ENCODE measurements at regions not wholly inside any gene's neighbourhood (a gene's known extent, or its start where the extent isn't known, plus 50 kb on each side); places are given as distances from the start of the nearest gene placed in this dataset.
"Not testable (repeated sequence)": the region's sequence is repeated elsewhere in the genome, so short reads cannot be mapped to it uniquely, and the experiment has no call there.

DNA sequence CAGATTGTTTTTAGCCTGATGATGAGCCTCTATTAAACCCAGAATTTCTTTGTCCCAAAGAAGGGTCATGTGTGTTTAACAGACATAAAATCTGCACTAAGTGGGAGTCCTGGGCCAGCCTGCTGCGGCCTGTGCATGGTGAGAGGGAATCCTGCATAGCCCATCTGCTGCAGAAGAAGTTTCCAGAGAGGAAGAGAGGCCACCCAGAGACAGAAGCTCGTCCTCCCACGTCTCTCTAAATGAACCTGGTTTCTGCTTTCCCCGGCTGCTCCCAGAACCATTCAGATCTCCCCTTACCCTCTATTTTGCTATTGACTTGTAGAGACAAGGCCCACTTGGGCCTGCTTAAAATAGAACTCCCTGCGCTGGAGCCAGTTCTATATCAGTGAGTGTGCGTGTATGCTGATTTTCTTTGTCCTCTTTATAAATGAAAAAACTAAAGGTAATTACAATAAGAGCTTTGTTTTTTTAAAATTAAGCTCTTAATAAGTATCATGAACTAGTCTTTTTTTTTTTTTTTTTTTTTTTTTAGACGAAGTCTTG lies 142.8 kb upstream of the RAB4A start:
- DNase-seq (ENCODE audit: low spot score in 2 of 2) (no peak), ATAC-seq (no peak)
- no peak overlapping the region for H3K27ac Mint-ChIP-seq
- H3K4me3 Mint-ChIP-seq, result no peak overlapping the region
- H3K4me1 Mint-ChIP-seq, result peaks cover 56% of the 10 kb centered on the region
- no peaks in the 10 kb centered on the region for H3K9me3 Mint-ChIP-seq
- H3K36me3 Mint-ChIP-seq, result no peaks in the 10 kb centered on the region

GRCh38 chr1:229129301-229130027 lies 141.4 kb upstream of the RAB4A start:
- ATAC-seq (peak; percentile 78), DNase-seq (ENCODE audit: low spot score in 2 of 2) (peak; percentile 7 to 51)
- Mint-ChIP-seq H3K36me3 (no peaks in the 10 kb centered on the region), H3K9me3 (peaks cover 6% of the 10 kb centered on the region), H3K4me3 (peak overlapping the region; percentile 6), H3K27ac (no peak overlapping the region), H3K4me1 (peaks cover 56% of the 10 kb centered on the region)

- H3K4me1 Mint-ChIP-seq, result peaks cover 56% of the 10 kb centered on the region
- H3K27ac Mint-ChIP-seq, result peak overlapping the region; percentile 11
- H3K4me3 Mint-ChIP-seq, result peak overlapping the region; percentile 6
- no peak for DNase-seq (ENCODE audit: low spot score in 2 of 2)
- H3K9me3 Mint-ChIP-seq, result peaks cover 6% of the 10 kb centered on the region
- no peaks in the 10 kb centered on the region for H3K36me3 Mint-ChIP-seq
- ATAC-seq, result no peak
Observed at GRCh38 chr1:229130028-229130668, 140.8 kb upstream of the RAB4A start.

DNA sequence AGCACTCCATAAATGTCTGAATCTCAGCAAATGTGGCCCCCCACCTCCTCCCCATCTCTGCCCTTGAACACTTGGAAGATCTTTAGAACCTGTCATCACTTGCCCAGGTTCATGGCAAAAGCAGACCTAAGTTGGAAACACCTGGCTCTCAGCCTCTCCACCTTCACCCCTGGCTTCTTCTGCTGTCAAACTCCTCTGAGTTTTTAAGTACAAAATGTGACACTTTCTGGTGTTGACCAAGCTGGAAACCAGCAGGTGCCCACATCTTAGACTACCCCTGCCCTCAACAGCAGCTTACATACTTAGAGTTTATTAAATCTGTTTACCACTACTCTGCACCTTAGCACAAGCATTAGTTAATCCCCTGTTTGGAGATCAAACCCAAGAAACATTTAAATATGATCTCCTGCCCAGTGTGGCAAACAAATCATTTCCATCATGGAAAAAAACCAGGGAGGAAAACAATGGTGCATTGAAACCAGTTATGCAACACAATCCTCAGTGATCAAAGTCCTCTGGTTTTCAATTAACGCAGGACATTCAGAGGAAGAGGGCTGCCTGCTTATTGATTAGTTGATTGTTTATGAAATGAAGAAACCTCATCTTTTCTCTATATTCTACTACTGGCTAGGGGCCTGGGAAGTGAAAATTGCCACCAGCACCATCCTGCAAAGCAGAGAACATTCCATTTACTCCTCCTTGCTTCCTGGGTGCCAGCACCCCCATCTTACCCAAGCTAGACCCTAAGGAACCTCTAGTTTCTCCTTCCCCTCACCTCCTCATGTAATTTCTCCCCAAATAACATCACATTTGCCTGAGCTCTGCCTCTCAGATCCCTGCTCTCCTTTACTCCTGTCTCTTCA lies 139.4 kb upstream of the RAB4A start:
- peak overlapping the region; percentile 11 for H3K27ac Mint-ChIP-seq
- DNase-seq (ENCODE audit: low spot score in 2 of 2) (no peak), ATAC-seq (no peak)
- peaks cover 6% of the 10 kb centered on the region for H3K9me3 Mint-ChIP-seq
- H3K4me1 Mint-ChIP-seq, result peaks cover 55% of the 10 kb centered on the region
- H3K36me3 Mint-ChIP-seq, result no peaks in the 10 kb centered on the region
- H3K4me3 Mint-ChIP-seq, result no peak overlapping the region

GRCh38 chr1:229132106-229132443 lies 138.8 kb upstream of the RAB4A start:
- DNase-seq (ENCODE audit: low spot score in 2 of 2) (no peak), ATAC-seq (no peak)
- Mint-ChIP-seq H3K27ac (no peak overlapping the region), H3K9me3 (peaks cover 6% of the 10 kb centered on the region), H3K4me1 (peaks cover 49% of the 10 kb centered on the region), H3K4me3 (no peak overlapping the region), H3K36me3 (no peaks in the 10 kb centered on the region)

GRCh38 chr1:229132706-229133105 lies 138.2 kb upstream of the RAB4A start:
- no peak overlapping the region for H3K4me3 Mint-ChIP-seq
- H3K36me3 Mint-ChIP-seq, result no peaks in the 10 kb centered on the region
- no peak for ATAC-seq
- H3K4me1 Mint-ChIP-seq, result peaks cover 48% of the 10 kb centered on the region
- H3K9me3 Mint-ChIP-seq, result peaks cover 6% of the 10 kb centered on the region
- no peak overlapping the region for H3K27ac Mint-ChIP-seq
- DNase-seq (ENCODE audit: low spot score in 2 of 2), result no peak

GRCh38 chr1:229133151-229133550 lies 137.8 kb upstream of the RAB4A start:
- Mint-ChIP-seq H3K4me3 (no peak overlapping the region), H3K27ac (no peak overlapping the region), H3K9me3 (peaks cover 6% of the 10 kb centered on the region), H3K36me3 (no peaks in the 10 kb centered on the region), H3K4me1 (peaks cover 44% of the 10 kb centered on the region)
- DNase-seq (ENCODE audit: low spot score in 2 of 2) (no peak), ATAC-seq (no peak)

DNA sequence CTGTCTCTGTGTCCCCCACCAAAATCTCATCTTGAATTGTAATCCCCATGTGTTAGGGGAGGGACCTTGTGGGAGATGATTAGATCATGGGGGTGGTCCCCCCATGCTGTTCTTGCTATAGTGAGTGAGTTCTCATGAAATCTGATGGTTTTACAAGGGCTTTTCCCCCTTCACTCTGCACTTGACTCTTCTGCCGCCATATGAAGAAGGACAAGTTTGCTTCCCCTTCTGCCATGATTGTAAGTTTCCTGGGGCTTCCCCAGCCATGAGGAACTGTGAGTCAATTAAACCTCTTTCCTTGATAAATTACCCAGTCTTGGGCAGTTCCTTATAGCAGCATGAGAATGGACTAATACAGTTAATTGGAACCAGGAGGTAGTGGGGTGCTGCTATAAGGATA lies 137.1 kb upstream of the RAB4A start:
- H3K4me3 Mint-ChIP-seq, result no peak overlapping the region
- H3K4me1 Mint-ChIP-seq, result peaks cover 42% of the 10 kb centered on the region
- DNase-seq (ENCODE audit: low spot score in 2 of 2) (no peak), ATAC-seq (no peak)
- H3K9me3 Mint-ChIP-seq, result peaks cover 6% of the 10 kb centered on the region
- H3K36me3 Mint-ChIP-seq, result no peaks in the 10 kb centered on the region
- no peak overlapping the region for H3K27ac Mint-ChIP-seq

- not testable (repeated sequence) for H3K36me3 Mint-ChIP-seq; H3K27ac Mint-ChIP-seq; H3K4me3 Mint-ChIP-seq; DNase-seq (ENCODE audit: low spot score in 2 of 2); H3K9me3 Mint-ChIP-seq; ATAC-seq
- H3K4me1 Mint-ChIP-seq, result peaks cover 42% of the 10 kb centered on the region
Observed at GRCh38 chr1:229134381-229135217, 136.3 kb upstream of the RAB4A start.

DNA sequence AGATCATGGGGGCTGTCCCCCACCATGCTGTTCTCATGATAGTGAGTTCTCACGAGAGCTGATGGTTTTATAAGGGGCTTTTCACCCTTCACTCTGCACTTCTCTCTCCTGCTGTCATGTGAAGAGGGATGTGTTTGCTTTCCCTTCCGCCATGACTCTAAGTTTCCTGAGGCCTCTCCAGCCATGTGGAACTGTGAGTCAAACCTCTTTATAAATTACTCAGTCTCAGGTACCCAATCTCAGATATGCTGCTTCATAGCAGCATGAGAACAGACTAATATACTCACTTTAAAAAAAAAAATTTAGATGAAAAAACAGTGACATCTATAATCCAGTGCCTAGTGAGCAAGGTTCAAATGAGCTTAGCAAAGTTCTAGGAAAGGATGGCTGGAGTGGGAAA lies 135.1 kb upstream of the RAB4A start:
- Mint-ChIP-seq H3K36me3 (no peaks in the 10 kb centered on the region), H3K27ac (no peak overlapping the region), H3K9me3 (peaks cover 6% of the 10 kb centered on the region), H3K4me1 (peaks cover 37% of the 10 kb centered on the region), H3K4me3 (no peak overlapping the region)
- DNase-seq (ENCODE audit: low spot score in 2 of 2) (no peak), ATAC-seq (no peak)

GRCh38 chr1:229136822-229137221 lies 134.1 kb upstream of the RAB4A start:
- H3K9me3 Mint-ChIP-seq, result peaks cover 6% of the 10 kb centered on the region
- H3K4me3 Mint-ChIP-seq, result no peak overlapping the region
- H3K36me3 Mint-ChIP-seq, result no peaks in the 10 kb centered on the region
- ATAC-seq (no peak), DNase-seq (ENCODE audit: low spot score in 2 of 2) (no peak)
- H3K4me1 Mint-ChIP-seq, result peaks cover 26% of the 10 kb centered on the region
- no peak overlapping the region for H3K27ac Mint-ChIP-seq

DNA sequence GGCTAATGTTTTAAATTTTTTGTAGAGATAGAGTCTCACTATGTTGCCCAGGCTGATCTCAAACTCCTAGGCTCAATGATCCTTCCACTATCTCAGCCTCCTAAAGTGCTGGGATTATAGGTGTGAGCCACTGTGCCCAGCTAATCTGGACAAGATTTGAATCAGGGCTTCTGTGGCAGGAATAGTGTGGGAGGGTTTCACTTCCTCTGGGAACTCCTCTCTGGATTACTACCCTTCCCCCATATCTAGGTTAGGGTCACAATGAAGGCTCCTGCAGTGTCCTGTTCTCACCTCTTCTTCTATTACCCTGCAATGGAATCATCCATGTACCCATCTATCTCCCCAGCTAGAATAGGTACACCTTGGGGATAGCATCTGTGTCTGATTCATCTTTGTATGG lies 133.6 kb upstream of the RAB4A start:
- Mint-ChIP-seq H3K9me3 (peaks cover 6% of the 10 kb centered on the region), H3K36me3 (no peaks in the 10 kb centered on the region)
- no peak for ATAC-seq

GRCh38 chr1:229138058-229138457 lies 132.9 kb upstream of the RAB4A start:
- DNase-seq (ENCODE audit: low spot score in 2 of 2), result no peak
- H3K4me3 Mint-ChIP-seq, result no peak overlapping the region
- H3K9me3 Mint-ChIP-seq, result peaks cover 6% of the 10 kb centered on the region
- H3K36me3 Mint-ChIP-seq, result no peaks in the 10 kb centered on the region
- H3K4me1 Mint-ChIP-seq, result peaks cover 22% of the 10 kb centered on the region
- H3K27ac Mint-ChIP-seq, result no peak overlapping the region
- no peak for ATAC-seq

More for the DNA sequence above, 133.6 kb upstream of the RAB4A start:
- Mint-ChIP-seq H3K27ac (no peak overlapping the region), H3K4me1 (peaks cover 22% of the 10 kb centered on the region), H3K4me3 (no peak overlapping the region)
- DNase-seq (ENCODE audit: low spot score in 2 of 2), result no peak

DNA sequence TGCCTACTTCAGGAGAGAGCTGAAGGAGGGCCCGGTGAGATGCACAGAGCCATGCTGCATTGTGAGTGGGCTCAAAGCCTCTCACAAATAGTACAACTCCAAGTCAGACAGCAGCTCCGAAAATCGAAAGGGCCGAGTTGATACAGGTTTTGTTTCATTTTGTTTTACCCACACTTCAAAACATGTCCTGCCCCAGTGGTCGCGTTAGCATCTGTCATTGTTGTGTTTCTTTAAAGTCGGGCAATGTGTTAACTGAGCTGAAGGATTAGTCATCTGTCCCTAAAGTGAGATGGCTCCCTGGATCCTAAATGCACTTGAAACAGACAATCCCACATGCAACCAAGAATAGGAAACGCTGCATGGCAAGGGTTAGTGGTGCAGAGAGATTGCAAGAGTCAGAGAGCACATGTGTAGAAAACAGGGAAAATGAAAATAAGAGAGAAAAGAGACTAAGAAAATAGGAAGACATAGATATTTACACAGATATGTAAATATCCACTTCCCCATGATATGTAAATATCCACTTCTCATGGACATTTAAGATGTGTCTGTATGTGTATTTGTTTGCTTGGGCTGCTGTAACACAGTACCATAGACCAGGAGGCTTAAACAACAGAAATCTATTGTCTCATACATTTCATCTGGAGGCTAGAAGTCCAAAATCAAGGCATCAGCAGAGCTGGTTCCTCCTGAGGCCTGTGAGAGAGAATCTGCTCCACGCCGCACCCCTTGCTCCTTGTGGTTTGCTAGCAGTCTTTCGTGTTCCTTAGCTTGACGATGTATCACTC lies 131.4 kb upstream of the RAB4A start:
- ATAC-seq, result peak; percentile 80
- H3K36me3 Mint-ChIP-seq, result no peaks in the 10 kb centered on the region
- no peaks in the 10 kb centered on the region for H3K9me3 Mint-ChIP-seq
- DNase-seq (ENCODE audit: low spot score in 2 of 2), result no peak
- peaks cover 22% of the 10 kb centered on the region for H3K4me1 Mint-ChIP-seq
- H3K4me3 Mint-ChIP-seq, result peak overlapping the region; percentile 27
- H3K27ac Mint-ChIP-seq, result no peak overlapping the region

All from stimulated activated effector memory CD8-positive, alpha-beta T cell treated with anti-CD3 and anti-CD28 coated beads, Interleukin-12 subunit alpha, Interleukin-12 subunit beta, amount 100 ng/mL, for 72 hours (primary cell).